GM12878 (cell line): ENCODE measurements at regions not wholly inside any gene's neighbourhood (a gene's known extent, or its start where the extent isn't known, plus 50 kb on each side); places are given as distances from the start of the nearest gene placed in this dataset.

Experiments
- CTCF ChIP-seq, 3 experiments: IDR thresholded peaks in 2 of 3; conservative IDR thresholded peaks in 1 of 3; 2 replicates each; pipeline ENCODE4 v1.5.1; 2011; ENCODE audit warnings: low read depth in 3 of 3, low read length in 3 of 3, mild to moderate bottlenecking in 3 of 3, control low read depth in 2 of 3, moderate library complexity in 2 of 3, inconsistent platforms in 1 of 3, mixed read lengths in 1 of 3; ENCODE audit not compliant: control insufficient read depth in 2 of 3, insufficient read depth in 1 of 3; ENCODE audit errors: extremely low read depth in 1 of 3
- EGR1 ChIP-seq, 2 experiments: IDR thresholded peaks; 1 replicate in 1 of 2; 2 replicates in 1 of 2; pipeline ENCODE4 v1.6.1; 2011 to 2012; ENCODE audit warnings: low read depth in 2 of 2, low read length in 2 of 2, borderline replicate concordance in 1 of 2, mild to moderate bottlenecking in 1 of 2, moderate library complexity in 1 of 2
- EP300 ChIP-seq, 2 experiments: fragments of 150-350 bp in 1 of 2; IDR thresholded peaks; 2 replicates each; pipeline ENCODE4 v1.6.1; 2011 to 2012; ENCODE audit warnings: low read depth in 2 of 2, low read length in 2 of 2, borderline replicate concordance in 1 of 2, improper control_type of control experiment in 1 of 2, inconsistent platforms in 1 of 2; ENCODE audit not compliant: control insufficient read depth in 1 of 2
- FOXM1 ChIP-seq: IDR thresholded peaks from 2 replicates; pipeline ENCODE4 v1.6.1; 2012; ENCODE audit warnings: low read depth, mild to moderate bottlenecking, inconsistent platforms, low read length, moderate library complexity
- KLF5 ChIP-seq: fragments of 450-650 bp; IDR thresholded peaks from 2 replicates; pipeline ENCODE4 v1.6.1; 2014; ENCODE audit warnings: mild to moderate bottlenecking; ENCODE audit not compliant: partially characterized antibody
- MLLT1 ChIP-seq: fragments of 450-650 bp; IDR thresholded peaks from 2 replicates; pipeline ENCODE4 v1.6.1; 2016; ENCODE audit warnings: mild to moderate bottlenecking
- RBBP5 ChIP-seq: fragments of 200-600 bp; sonication (generic); conservative IDR thresholded peaks from 2 replicates; pipeline ENCODE4 v1.6.1; 2016
- SIX5 ChIP-seq: IDR thresholded peaks from 2 replicates; pipeline ENCODE4 v1.6.1; 2011; ENCODE audit warnings: mild to moderate bottlenecking, low read depth, low read length, moderate library complexity; ENCODE audit not compliant: severe bottlenecking
- SREBF2 ChIP-seq: IDR thresholded peaks from 2 replicates; pipeline ENCODE4 v1.6.1; 2012; ENCODE audit warnings: mild to moderate bottlenecking, low read length
- TCF3 ChIP-seq: IDR thresholded peaks from 2 replicates; pipeline ENCODE4 v1.6.1; 2012; ENCODE audit warnings: low read depth, mild to moderate bottlenecking, low read length, borderline replicate concordance; ENCODE audit not compliant: insufficient read depth
- USF2 ChIP-seq: IDR thresholded peaks from 2 replicates; pipeline ENCODE4 v1.6.1; 2011; ENCODE audit warnings: low read depth, low read length, improper control_type of control experiment, borderline replicate concordance

GRCh38 chr4:133324491-133324890 is 175.4 kb downstream of the PCDH10 start:
- no peak for TF ChIP-seq FOXM1
- TF ChIP-seq USF2 = no peak
- TF ChIP-seq TCF3 = no peak
- no peak for TF ChIP-seq CTCF (IDR thresholded peaks at IDR 0.05 in 2 of 3, conservative IDR thresholded peaks at IDR 0.05 in 1 of 3; ENCODE audit: control insufficient read depth in 2 of 3, extremely low read depth in 1 of 3, insufficient read depth in 1 of 3, low read depth in 3 of 3, low read length in 3 of 3)
- TF ChIP-seq EP300 (IDR thresholded peaks at IDR 0.05; ENCODE audit: borderline replicate concordance in 1 of 2, control insufficient read depth in 1 of 2, low read depth in 2 of 2, low read length in 2 of 2) = no peak
- TF ChIP-seq SIX5 = no peak
- no peak for TF ChIP-seq MLLT1
- TF ChIP-seq EGR1 (IDR thresholded peaks at IDR 0.05; ENCODE audit: borderline replicate concordance in 1 of 2, low read depth in 2 of 2, low read length in 2 of 2) = no peak
- TF ChIP-seq RBBP5 = no peak
- TF ChIP-seq SREBF2 = no peak
- TF ChIP-seq KLF5 = no peak
